ENCODE measurements at regions not wholly inside any gene's neighbourhood (a gene's known extent, or its start where the extent isn't known, plus 50 kb on each side); places are given as distances from the start of the nearest gene placed in this dataset.
"Not testable (repeated sequence)": the region's sequence is repeated elsewhere in the genome, so short reads cannot be mapped to it uniquely, and the experiment has no call there.

- no peak for DNase-seq (ENCODE audit: low read depth, low spot score)
Measured at GRCh38 chr6:170063851-170064602, 226.9 kb downstream of the DLL1 start.

GRCh38 chr6:170063431-170063830 lies 227.4 kb downstream of the DLL1 start:
- DNase-seq (ENCODE audit: low read depth, low spot score), result no peak

GRCh38 chr6:170062915-170063241 lies 228.0 kb downstream of the DLL1 start:
- DNase-seq (ENCODE audit: low read depth, low spot score), result no peak

- no peak for DNase-seq (ENCODE audit: low read depth, low spot score)
Measured at GRCh38 chr6:170062209-170062914, 228.5 kb downstream of the DLL1 start.

DNA sequence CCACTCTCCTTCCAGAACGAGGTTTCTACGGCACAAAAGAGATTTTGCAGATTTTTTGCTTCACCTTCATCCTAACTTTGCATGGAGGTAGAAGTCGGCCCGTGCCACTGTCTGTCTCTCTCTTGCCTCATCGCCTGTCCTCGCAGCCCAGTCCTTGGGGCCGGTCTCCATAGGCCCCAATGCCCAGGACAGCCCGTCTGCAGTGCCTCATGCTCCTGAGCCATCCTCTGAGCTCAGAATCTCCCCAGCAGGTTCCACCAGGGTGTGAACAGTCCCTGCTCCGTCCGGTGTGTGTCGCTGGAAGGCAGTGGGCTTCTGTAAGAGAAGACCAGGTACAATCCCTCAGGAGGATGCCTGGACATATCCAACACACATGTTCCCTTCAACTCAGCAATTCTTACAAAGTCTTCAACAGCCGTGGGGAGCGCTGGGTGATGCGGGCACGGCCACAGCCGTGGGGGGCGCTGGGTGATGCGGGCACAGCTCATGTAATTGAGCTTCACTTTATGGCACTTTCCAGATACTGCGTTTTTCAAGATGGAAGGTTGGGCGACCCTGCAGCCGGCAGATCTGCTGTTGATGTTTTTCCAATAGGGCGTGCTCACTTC lies 231.9 kb downstream of the DLL1 start:
- no peak for DNase-seq (ENCODE audit: low read depth, low spot score)

DNA sequence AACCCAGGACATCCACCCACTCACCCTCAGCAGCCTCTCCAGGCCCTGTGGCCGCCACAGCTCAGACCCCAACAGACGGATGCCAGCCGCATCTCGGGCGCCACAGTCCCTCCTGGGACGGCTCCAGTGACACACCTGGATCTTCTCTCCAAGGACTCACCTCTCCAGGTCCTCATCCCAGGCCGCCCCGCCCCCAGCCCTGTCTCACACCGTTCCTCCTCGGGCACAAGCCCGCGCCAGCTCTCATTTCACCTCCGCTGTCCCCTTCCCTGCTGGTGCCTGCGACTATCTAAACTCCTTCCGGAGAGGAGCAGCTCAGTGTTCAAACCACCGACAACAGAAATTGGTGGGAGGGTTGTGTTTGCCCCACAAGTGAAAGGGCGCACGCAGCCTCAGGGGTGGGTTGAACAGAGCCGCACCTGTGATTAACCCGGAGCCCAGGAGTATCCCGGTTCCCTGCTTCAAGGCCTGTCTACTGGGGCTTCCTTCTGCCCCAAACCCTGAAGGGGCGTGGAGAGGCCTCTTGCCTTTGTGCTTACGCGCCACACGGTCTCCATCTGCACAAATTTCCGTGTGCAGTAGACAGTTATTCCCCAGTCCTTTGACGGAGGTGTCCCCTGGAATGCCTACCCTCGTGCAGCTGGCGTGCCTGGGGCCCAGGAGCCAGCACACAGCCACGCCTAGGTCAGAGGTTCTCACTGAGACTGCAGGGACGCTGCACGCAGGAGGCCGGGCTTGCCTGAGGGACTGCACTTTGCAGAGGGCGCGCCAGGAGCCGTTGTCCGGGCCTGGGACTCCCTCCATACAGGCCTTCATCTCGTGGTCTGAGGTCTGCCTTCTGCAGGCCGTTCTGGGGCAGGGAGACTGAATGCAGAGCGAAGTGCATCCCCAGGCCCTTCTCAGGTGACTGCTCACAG lies 232.7 kb downstream of the DLL1 start:
- no peak for DNase-seq (ENCODE audit: low read depth, low spot score)

DNA sequence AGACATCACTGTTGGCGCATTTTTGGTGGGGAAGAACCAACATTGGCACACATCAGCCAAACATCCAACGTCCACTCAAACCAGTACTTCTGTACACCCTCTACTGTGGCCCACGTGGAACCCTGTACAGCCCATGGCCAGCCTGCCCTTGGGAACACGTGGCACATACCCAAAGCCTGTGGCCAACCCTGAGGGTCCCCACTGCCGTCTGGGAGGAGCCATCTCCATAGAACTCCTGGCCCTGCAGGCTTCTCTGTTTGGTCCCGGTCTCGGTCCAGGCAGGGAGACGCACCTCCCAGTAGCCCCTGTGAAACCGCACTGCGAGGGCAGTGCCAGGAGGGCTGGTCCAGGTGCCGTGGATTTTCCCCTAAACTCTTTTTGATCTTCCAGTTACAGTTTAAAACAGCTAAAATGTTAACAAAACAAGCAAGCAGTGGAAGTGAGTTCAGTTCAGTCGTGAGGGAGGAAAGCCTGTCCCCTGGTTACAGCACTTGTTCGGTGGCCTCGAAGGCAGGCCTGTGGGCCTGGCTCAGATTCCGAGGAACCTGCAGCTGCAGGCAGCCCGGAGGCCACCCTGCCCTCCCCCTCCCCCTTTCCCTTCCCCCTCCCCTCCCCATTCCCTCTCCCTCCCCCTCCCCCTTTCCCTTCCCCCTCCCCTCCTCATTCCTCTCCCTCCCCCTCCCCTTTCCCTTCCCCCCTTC lies 233.7 kb downstream of the DLL1 start:
- DNase-seq (ENCODE audit: low read depth, low spot score), result no peak

DNA sequence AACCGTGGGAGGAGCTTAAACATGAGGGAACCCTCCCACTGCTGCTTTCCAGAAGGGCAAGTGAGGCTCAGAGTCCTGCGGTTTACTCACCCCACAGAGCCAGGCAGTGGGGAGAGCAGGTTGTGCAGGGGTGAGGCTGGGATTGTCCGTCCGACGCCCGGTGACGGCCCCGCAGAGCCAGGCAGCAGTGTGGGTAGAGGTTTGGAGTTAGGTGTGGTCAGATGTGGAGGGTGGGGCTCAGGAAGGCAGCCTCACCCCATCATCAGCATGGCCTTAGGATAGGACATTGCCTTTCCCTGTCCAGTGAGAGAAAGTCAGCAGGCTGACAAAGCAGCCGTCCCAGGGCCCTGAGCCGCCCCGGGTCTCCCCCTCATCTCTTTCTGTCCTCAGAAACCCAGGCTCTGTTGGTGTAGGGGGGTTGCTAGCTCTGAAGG lies 234.6 kb downstream of the DLL1 start:
- no peak for DNase-seq (ENCODE audit: low read depth, low spot score)

GRCh38 chr6:170055797-170056196 lies 235.1 kb downstream of the DLL1 start:
- not testable (repeated sequence) for DNase-seq (ENCODE audit: low read depth, low spot score)

GRCh38 chr6:170053966-170054661 lies 236.8 kb downstream of the DLL1 start:
- DNase-seq (ENCODE audit: low read depth, low spot score), result no peak

- DNase-seq (ENCODE audit: low read depth, low spot score), result no peak
Measured at GRCh38 chr6:170052991-170053821, 237.7 kb downstream of the DLL1 start.

GRCh38 chr6:170051229-170052172 lies 239.4 kb downstream of the DLL1 start:
- DNase-seq (ENCODE audit: low read depth, low spot score), result no peak

- no peak for DNase-seq (ENCODE audit: low read depth, low spot score)
Measured at GRCh38 chr6:170050591-170051041, 240.3 kb downstream of the DLL1 start.

GRCh38 chr6:170049641-170050561 lies 241.0 kb downstream of the DLL1 start:
- no peak for DNase-seq (ENCODE audit: low read depth, low spot score)

GRCh38 chr6:170048615-170049256 lies 242.1 kb downstream of the DLL1 start:
- DNase-seq (ENCODE audit: low read depth, low spot score), result no peak

DNA sequence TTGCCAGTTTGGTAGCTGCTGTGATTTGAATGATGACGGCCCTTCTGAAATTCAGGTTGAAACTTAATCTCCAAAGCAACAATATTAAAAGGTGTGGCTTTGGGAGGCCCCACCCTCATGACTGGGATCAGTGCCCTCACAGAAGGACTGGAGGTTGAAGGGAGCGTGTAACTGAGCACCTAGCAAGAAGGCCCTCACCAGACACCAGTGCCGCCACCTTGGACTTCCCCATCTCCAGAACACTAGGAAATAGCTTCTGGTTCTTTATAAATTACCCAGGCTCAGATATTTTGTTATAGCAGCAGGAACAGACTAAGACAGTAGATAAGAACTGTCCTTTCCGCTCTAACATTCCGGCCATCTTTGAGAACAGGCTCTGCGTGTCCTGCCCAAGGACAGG lies 243.1 kb downstream of the DLL1 start:
- no peak for DNase-seq (ENCODE audit: low read depth, low spot score)
